ENCODE measurements at regions not wholly inside any gene's neighbourhood (a gene's known extent, or its start where the extent isn't known, plus 50 kb on each side); places are given as distances from the start of the nearest gene placed in this dataset.

DNA sequence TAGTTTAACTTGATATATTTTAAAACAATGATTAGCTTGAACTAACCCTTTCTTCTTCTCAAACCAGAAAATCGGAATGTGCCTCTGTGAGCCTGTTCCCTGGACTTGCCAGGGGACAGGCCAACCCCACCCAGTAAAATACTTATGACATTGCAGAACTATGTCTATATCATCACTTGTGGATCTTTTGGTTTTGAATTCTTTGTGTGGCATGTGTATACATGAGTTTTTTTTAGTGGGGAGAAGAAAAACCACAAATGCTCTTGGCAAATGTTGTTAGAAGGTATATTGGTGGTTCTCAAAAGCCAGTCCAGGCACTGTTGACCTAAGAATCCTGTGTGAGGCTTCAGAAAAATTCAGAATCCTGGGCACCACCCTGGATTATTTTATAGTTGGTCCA, 347.4 kb downstream of the SIPA1L2 start:
- Histone ChIP-seq H3K27me3 (ENCODE audit: control insufficient read depth in 1 of 2, insufficient read depth in 2 of 2, low read length in 1 of 2) (no peaks in the 10 kb centered on the region), H3K36me3 (ENCODE audit: control insufficient read depth in 1 of 2, insufficient read depth in 2 of 2, low read length in 1 of 2) (no peaks in the 10 kb centered on the region), H3K4me1 (ENCODE audit: control insufficient read depth in 1 of 2, insufficient read depth in 2 of 2, low read length in 2 of 2) (no peaks in the 10 kb centered on the region), H3K9me3 (ENCODE audit: control insufficient read depth, low read length) (no peaks in the 10 kb centered on the region), H3K27ac (ENCODE audit: low read depth in 1 of 2, low read length in 2 of 2) (no peak overlapping the region), H3K4me3 (ENCODE audit: low read length in 2 of 2) (no peak overlapping the region)
- no peak for ATAC-seq (ENCODE audit: low FRiP score)
- intact Hi-C loops (cut with DNase I) = no loop called here
- no peak for DNase-seq
- WGBS, 2 donors = 90 to 94% methylated on average over 1 of the region's 1 CpG

- intact Hi-C loops (cut with DNase I) = no loop called here
- no peak for ATAC-seq (ENCODE audit: low FRiP score)
- 91% methylated on average over 4 of the region's 4 CpGs for WGBS, 2 donors
Observed at GRCh38 chr1:232280910-232281309, 349.0 kb downstream of the SIPA1L2 start.

DNA sequence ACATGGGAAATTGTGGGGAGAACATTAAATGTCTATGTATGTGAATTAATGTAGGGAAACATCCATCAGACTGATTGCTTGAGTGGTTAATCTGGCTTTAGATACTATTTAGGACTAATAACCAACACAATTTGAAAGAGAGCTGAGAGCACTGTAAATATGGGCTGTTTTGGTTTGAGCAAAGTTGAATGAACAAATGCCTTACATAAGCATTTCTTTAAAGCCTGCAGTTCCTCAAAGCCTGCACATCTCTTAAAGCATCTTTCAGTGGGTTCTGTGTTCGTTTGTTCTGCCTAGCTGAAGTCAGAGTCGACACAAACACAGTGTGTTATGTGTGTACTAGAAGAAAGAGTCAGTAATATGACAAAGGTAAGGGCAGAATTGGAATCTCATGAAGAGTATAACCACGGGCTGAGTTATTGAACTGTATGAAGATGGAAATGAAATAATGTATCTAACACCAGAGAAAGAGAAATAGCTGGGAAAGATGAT, 350.0 kb downstream of the SIPA1L2 start:
- no peak for DNase-seq
- 85 to 87% methylated on average over 3 of the region's 3 CpGs for WGBS, 2 donors
- Histone ChIP-seq H3K27ac (ENCODE audit: low read depth in 1 of 2, low read length in 2 of 2) (no peak overlapping the region), H3K9me3 (ENCODE audit: control insufficient read depth, low read length) (no peaks in the 10 kb centered on the region), H3K4me3 (ENCODE audit: low read length in 2 of 2) (no peak overlapping the region), H3K4me1 (ENCODE audit: control insufficient read depth in 1 of 2, insufficient read depth in 2 of 2, low read length in 2 of 2) (no peaks in the 10 kb centered on the region), H3K36me3 (ENCODE audit: control insufficient read depth in 1 of 2, insufficient read depth in 2 of 2, low read length in 1 of 2) (no peaks in the 10 kb centered on the region), H3K27me3 (ENCODE audit: control insufficient read depth in 1 of 2, insufficient read depth in 2 of 2, low read length in 1 of 2) (no peaks in the 10 kb centered on the region)
- no peak for ATAC-seq (ENCODE audit: low FRiP score)
- intact Hi-C loops (cut with DNase I) = no loop called here

More at GRCh38 chr1:232280910-232281309, 349.0 kb downstream of the SIPA1L2 start:
- Histone ChIP-seq H3K9me3 (ENCODE audit: control insufficient read depth, low read length) (no peaks in the 10 kb centered on the region), H3K27ac (ENCODE audit: low read depth in 1 of 2, low read length in 2 of 2) (no peak overlapping the region), H3K4me3 (ENCODE audit: low read length in 2 of 2) (no peak overlapping the region), H3K36me3 (ENCODE audit: control insufficient read depth in 1 of 2, insufficient read depth in 2 of 2, low read length in 1 of 2) (no peaks in the 10 kb centered on the region), H3K4me1 (ENCODE audit: control insufficient read depth in 1 of 2, insufficient read depth in 2 of 2, low read length in 2 of 2) (no peaks in the 10 kb centered on the region), H3K27me3 (ENCODE audit: control insufficient read depth in 1 of 2, insufficient read depth in 2 of 2, low read length in 1 of 2) (no peaks in the 10 kb centered on the region)
- DNase-seq = no peak

- no peak overlapping the region for H3K27ac ChIP-seq (ENCODE audit: low read depth in 1 of 2, low read length in 2 of 2)
- DNase-seq (no peak), ATAC-seq (ENCODE audit: low FRiP score) (no peak)
- H3K27me3 ChIP-seq (ENCODE audit: control insufficient read depth in 1 of 2, insufficient read depth in 2 of 2, low read length in 1 of 2) = no peaks in the 10 kb centered on the region
- no peaks in the 10 kb centered on the region for H3K4me1 ChIP-seq (ENCODE audit: control insufficient read depth in 1 of 2, insufficient read depth in 2 of 2, low read length in 2 of 2)
- WGBS, 2 donors = 91 to 100% methylated on average over 1 of the region's 1 CpG
- H3K9me3 ChIP-seq (ENCODE audit: control insufficient read depth, low read length) = no peaks in the 10 kb centered on the region
- H3K36me3 ChIP-seq (ENCODE audit: control insufficient read depth in 1 of 2, insufficient read depth in 2 of 2, low read length in 1 of 2) = no peaks in the 10 kb centered on the region
- intact Hi-C loops (cut with DNase I) = no loop called here
- H3K4me3 ChIP-seq (ENCODE audit: low read length in 2 of 2) = no peak overlapping the region
Observed at GRCh38 chr1:232278925-232279324, 351.0 kb downstream of the SIPA1L2 start.

- Histone ChIP-seq H3K4me1 (ENCODE audit: control insufficient read depth in 1 of 2, insufficient read depth in 2 of 2, low read length in 2 of 2) (no peaks in the 10 kb centered on the region), H3K27me3 (ENCODE audit: control insufficient read depth in 1 of 2, insufficient read depth in 2 of 2, low read length in 1 of 2) (no peaks in the 10 kb centered on the region), H3K36me3 (ENCODE audit: control insufficient read depth in 1 of 2, insufficient read depth in 2 of 2, low read length in 1 of 2) (no peaks in the 10 kb centered on the region), H3K27ac (ENCODE audit: low read depth in 1 of 2, low read length in 2 of 2) (no peak overlapping the region), H3K9me3 (ENCODE audit: control insufficient read depth, low read length) (no peaks in the 10 kb centered on the region), H3K4me3 (ENCODE audit: low read length in 2 of 2) (no peak overlapping the region)
- DNase-seq (no peak), ATAC-seq (ENCODE audit: low FRiP score) (no peak)
- intact Hi-C loops (cut with DNase I) = no loop called here
- 80 to 89% methylated on average over 1 of the region's 1 CpG for WGBS, 2 donors
Observed at GRCh38 chr1:232276651-232277050, 353.3 kb downstream of the SIPA1L2 start.

GRCh38 chr1:232274999-232275710, 354.8 kb downstream of the SIPA1L2 start:
- 87 to 90% methylated on average over 11 of the region's 11 CpGs for WGBS, 2 donors
- no peak overlapping the region for H3K4me3 ChIP-seq (ENCODE audit: low read length in 2 of 2)
- DNase-seq = no peak
- H3K36me3 ChIP-seq (ENCODE audit: control insufficient read depth in 1 of 2, insufficient read depth in 2 of 2, low read length in 1 of 2) = no peaks in the 10 kb centered on the region
- no peaks in the 10 kb centered on the region for H3K4me1 ChIP-seq (ENCODE audit: control insufficient read depth in 1 of 2, insufficient read depth in 2 of 2, low read length in 2 of 2)
- H3K9me3 ChIP-seq (ENCODE audit: control insufficient read depth, low read length) = no peaks in the 10 kb centered on the region
- no peak overlapping the region for H3K27ac ChIP-seq (ENCODE audit: low read depth in 1 of 2, low read length in 2 of 2)
- H3K27me3 ChIP-seq (ENCODE audit: control insufficient read depth in 1 of 2, insufficient read depth in 2 of 2, low read length in 1 of 2) = no peaks in the 10 kb centered on the region
- ATAC-seq (ENCODE audit: low FRiP score) = no peak
- intact Hi-C loops (cut with DNase I) = no loop called here

DNA sequence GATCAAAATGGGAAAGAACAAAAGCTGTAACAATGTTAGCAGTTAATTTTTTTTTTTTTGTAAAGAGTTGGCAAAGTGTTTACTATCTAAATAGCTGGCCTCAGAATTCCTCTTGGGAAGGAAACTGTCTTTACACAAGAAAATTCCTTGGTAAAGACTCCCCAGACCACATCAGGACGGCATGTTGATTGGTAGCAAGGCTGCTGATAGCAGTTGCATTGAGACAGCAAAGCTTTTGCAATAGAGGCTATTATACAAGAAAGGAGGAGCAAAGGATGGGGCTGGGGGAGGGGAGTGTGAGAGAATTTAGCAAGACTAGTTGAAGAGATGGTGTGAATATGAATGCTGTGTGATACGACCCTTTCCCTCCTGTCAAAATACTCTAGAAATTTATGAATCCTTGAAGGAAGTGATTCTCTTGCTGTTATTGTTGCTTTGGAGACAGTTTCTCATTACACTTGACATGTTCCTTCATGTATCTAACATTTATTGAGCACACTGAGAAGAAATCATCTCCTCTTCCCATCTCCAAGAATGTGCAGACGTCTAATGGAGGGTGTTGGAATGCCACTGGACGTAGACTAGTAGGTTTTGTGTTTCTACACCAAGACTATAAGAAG, 355.6 kb downstream of the SIPA1L2 start:
- WGBS, 2 donors = 83 to 88% methylated on average over 4 of the region's 4 CpGs
- H3K27ac ChIP-seq (ENCODE audit: low read depth in 1 of 2, low read length in 2 of 2) = no peak overlapping the region
- H3K4me1 ChIP-seq (ENCODE audit: control insufficient read depth in 1 of 2, insufficient read depth in 2 of 2, low read length in 2 of 2) = no peaks in the 10 kb centered on the region
- H3K27me3 ChIP-seq (ENCODE audit: control insufficient read depth in 1 of 2, insufficient read depth in 2 of 2, low read length in 1 of 2) = no peaks in the 10 kb centered on the region
- no peaks in the 10 kb centered on the region for H3K9me3 ChIP-seq (ENCODE audit: control insufficient read depth, low read length)
- no peak overlapping the region for H3K4me3 ChIP-seq (ENCODE audit: low read length in 2 of 2)
- no peaks in the 10 kb centered on the region for H3K36me3 ChIP-seq (ENCODE audit: control insufficient read depth in 1 of 2, insufficient read depth in 2 of 2, low read length in 1 of 2)
- intact Hi-C loops (cut with DNase I) = no loop called here
- ATAC-seq (ENCODE audit: low FRiP score) (no peak), DNase-seq (no peak)

GRCh38 chr1:232273011-232273410, 356.9 kb downstream of the SIPA1L2 start:
- intact Hi-C loops (cut with DNase I) = no loop called here
- H3K36me3 ChIP-seq (ENCODE audit: control insufficient read depth in 1 of 2, insufficient read depth in 2 of 2, low read length in 1 of 2) = no peaks in the 10 kb centered on the region
- no peak overlapping the region for H3K4me3 ChIP-seq (ENCODE audit: low read length in 2 of 2)
- H3K27ac ChIP-seq (ENCODE audit: low read depth in 1 of 2, low read length in 2 of 2) = no peak overlapping the region
- DNase-seq (no peak), ATAC-seq (ENCODE audit: low FRiP score) (no peak)
- 69 to 77% methylated on average over 4 of the region's 4 CpGs for WGBS, 2 donors
- H3K27me3 ChIP-seq (ENCODE audit: control insufficient read depth in 1 of 2, insufficient read depth in 2 of 2, low read length in 1 of 2) = no peaks in the 10 kb centered on the region
- no peaks in the 10 kb centered on the region for H3K4me1 ChIP-seq (ENCODE audit: control insufficient read depth in 1 of 2, insufficient read depth in 2 of 2, low read length in 2 of 2)
- no peaks in the 10 kb centered on the region for H3K9me3 ChIP-seq (ENCODE audit: control insufficient read depth, low read length)

GRCh38 chr1:232271991-232272589, 357.8 kb downstream of the SIPA1L2 start:
- ATAC-seq (ENCODE audit: low FRiP score) (no peak), DNase-seq (no peak)
- H3K9me3 ChIP-seq (ENCODE audit: control insufficient read depth, low read length) = no peaks in the 10 kb centered on the region
- WGBS, 2 donors = 88 to 92% methylated on average over 10 of the region's 10 CpGs
- no peaks in the 10 kb centered on the region for H3K27me3 ChIP-seq (ENCODE audit: control insufficient read depth in 1 of 2, insufficient read depth in 2 of 2, low read length in 1 of 2)
- H3K36me3 ChIP-seq (ENCODE audit: control insufficient read depth in 1 of 2, insufficient read depth in 2 of 2, low read length in 1 of 2) = no peaks in the 10 kb centered on the region
- no peaks in the 10 kb centered on the region for H3K4me1 ChIP-seq (ENCODE audit: control insufficient read depth in 1 of 2, insufficient read depth in 2 of 2, low read length in 2 of 2)
- intact Hi-C loops (cut with DNase I) = no loop called here
- no peak overlapping the region for H3K4me3 ChIP-seq (ENCODE audit: low read length in 2 of 2)
- H3K27ac ChIP-seq (ENCODE audit: low read depth in 1 of 2, low read length in 2 of 2) = no peak overlapping the region
